HG03108 (cell line): ENCODE measurements at regions not wholly inside any gene's neighbourhood (a gene's known extent, or its start where the extent isn't known, plus 50 kb on each side); places are given as distances from the start of the nearest gene placed in this dataset.

Experiments used
- ATAC-seq: cut with Tn5 transposase; IDR thresholded peaks from one replicate; pipeline ENCODE4 v1.9.1; 2021; ENCODE audit warnings: moderate library complexity; ENCODE audit not compliant: unreplicated experiment

DNA sequence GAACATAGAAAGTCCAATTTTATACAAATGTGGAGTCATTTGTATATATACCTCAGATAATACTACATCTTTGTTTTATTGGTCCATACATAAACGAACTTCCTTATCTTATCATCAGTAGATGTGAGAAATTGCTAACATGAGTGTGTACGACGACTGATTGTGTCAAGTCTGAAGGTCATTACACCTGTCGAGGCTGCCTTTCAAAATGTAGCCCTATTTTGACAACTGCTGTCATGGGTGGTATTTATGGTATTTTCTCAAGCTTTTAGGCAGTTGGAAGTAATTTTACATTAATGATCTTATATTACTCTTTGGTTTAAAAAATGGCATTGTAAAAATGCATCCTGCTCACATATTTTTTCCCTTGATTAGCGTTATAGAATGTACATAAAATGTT, 183.7 kb upstream of the DNAJC19 start:
- no peak for ATAC-seq

DNA sequence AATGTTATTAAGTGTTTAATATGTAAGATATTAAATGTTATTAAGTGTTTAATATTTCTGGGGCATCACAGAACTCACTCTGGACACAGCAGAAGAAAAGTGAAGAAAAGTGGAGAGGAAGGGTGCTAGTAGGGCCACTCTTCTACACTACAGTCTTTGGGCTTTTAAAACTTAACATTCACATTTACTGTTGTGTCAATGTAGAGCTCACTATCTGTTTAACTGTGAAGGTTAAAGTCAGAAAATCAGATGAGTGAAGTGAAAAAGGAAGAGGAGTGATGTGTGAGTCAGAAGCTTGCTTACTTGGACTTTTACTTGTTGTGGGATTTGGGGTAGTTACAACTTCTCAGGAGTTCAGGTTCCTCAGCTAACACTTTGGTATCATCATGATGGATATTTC, 145.3 kb upstream of the DNAJC19 start:
- no peak for ATAC-seq

DNA sequence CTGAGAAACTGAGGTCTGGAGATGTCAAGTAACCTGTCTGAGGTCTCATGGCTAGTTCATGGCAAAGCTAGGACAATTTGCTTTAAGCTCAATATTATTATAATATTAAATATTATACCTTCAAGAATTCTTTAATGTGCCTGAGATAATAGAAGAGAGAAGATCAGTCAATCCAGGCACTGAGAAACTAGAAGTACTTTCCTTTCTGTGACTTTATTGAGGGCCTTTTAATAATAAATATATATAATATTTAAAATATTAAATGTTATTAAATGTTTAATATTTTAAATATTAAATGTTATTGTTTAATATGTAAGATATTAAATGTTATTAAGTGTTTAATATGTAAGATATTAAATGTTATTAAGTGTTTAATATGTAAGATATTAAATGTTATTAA, 144.3 kb upstream of the DNAJC19 start:
- no peak for ATAC-seq

DNA sequence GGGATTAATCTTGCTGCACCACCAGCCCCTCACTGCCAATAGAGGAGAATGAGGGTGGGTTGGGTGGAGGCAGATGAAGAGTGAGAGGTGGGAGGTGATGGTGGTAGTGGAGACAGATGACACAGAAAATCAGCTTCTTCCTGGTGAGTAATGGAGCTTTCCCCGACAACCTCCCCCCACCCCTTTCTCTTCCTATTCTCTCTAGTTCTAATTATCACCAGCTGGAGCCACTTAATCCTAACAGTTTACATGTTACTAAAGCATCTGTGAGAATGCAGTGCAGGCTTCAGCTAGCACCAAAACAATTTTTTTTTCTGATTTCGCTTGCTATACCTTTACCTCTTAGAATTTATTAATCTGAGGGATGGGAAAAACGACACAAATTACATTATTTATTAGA, 116.1 kb upstream of the DNAJC19 start:
- no peak for ATAC-seq

DNA sequence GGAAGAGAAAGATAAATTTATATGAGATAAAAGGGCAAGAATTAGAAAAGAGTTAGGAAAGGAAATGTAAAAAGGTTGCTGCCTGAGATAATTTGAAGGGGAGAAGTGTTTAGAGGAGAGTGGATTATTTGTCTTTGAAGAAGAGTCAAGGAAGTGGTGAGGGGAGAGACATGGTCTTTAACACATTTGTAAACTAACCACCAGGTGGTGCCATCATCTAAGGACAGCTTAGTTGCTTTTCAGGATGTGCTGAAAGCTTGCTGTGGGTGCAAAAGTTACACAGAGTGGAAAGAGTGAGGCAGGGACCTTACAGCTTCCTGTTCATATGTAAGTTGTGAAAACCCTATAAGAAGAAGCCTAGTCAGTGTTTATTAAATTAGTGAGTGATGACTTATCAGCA, 114.1 kb upstream of the DNAJC19 start:
- ATAC-seq: no peak

DNA sequence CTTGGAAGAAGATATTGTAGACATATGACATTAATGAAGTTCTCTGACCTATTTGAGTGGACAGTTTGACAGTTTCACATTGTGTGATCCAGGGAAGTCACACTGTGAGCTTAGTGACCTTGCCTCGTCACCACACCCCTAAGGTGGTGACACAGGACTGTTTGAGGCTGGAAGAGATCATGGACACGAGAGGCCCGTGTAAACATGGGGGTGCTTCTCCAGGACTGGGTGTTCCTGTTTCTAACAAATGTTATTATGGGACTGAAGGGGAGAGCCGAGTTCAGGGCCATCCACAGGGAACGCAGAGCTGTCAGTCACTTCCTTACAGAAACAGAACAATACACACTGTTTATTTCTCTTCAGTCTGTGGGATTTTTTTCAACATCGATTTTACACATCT, 96.5 kb upstream of the DNAJC19 start:
- ATAC-seq: no peak

DNA sequence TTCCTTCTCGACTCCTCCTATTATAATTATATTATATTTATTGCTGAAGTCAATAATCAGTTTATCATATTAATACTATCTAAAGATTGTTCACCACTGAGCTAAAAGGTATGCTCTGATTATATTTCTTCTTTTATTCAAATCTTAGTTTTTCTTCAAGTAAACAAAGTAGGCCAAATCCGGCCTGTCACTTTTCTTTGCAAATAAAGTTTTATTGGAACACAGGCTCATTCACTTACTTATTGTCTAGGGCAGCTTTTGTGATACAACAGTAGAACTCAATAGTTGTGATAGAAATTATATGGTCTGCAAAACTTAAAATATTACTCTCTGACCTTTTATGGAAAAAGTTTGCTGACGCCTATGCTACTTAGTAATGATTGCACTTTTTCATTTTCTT, 92.4 kb upstream of the DNAJC19 start:
- no peak for ATAC-seq

DNA sequence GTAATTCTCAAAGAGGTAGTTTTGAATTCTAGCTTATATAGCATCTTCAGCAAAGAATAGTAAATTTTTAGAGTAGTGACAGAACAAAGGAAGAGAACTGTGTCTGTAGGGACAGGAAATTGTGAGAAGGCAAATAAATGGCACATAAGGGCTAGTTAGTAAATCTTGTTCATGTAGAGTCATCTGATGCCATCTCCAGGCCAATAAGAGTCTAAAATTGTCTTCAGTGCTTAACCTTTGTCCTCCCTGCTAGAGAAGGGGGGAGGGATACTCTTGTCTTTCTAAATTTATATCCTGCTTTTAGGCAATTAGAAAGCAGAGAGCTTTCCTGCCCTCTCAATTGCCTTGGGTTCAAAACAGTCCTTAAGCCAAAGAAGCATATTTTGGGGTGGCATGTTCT, 87.0 kb upstream of the DNAJC19 start:
- no peak for ATAC-seq

DNA sequence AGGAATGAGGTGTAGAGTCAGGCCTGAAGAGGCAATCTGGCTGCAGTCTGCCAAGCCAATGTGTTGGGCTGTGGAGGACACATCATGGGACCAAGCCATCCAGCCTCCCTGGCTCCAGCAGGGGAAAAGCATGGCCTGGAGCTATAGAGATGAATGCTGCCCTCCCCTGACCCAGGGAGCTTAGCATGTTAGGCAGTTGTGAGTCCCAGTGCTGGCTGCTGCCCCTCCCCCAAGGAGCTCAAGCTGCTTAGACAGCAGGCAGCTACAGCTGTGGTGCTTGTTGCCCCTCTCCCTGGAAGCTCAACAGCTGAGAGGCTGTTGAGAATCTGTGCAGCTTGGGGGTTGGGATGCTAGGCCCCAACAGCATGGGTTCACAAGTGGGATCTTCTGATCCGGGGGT, 85.6 kb upstream of the DNAJC19 start:
- no peak for ATAC-seq

DNA sequence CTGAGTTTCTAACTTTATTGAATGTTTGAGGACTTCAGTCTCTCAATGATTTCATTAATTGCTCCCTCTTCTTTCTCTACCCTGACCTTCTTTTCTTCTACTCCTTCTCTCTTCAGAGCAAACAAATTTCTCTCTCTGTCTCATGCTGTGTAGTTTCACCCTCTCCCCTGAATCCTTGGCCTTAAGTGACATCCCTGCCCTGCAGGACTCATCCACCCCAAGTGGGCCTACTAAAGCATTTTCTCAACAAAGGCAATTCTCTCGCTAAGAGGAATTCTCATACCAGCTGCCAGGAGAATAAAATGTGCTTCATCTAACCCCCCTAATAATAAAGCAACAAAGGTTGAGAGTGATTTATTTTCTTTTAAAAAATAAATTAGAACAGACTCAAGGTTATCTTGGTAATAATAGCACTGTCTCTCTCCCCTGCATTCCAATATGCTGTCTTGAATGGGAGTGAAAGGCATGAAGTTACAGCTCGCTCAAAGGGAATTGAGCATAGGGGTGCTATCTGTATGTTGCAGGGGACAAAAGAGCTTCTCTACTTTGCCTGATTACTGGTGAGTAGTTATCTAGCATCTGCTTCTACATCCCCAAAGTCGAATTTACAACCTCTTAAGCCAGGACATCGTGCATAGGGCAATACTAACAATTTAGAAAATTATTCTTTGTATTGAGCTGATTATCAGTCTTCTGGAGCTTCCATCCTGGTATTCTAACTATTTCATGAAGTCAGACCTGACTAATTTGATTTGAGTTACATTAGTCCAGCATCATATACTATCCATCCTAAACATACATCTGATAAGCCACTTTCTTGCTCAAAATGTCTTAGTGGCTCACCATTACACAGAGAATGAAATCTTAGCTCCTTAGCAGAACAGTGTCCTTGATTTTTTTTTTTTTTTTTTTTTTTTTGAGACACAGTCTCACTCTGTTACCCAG, 76.9 kb upstream of the DNAJC19 start:
- no peak for ATAC-seq

DNA sequence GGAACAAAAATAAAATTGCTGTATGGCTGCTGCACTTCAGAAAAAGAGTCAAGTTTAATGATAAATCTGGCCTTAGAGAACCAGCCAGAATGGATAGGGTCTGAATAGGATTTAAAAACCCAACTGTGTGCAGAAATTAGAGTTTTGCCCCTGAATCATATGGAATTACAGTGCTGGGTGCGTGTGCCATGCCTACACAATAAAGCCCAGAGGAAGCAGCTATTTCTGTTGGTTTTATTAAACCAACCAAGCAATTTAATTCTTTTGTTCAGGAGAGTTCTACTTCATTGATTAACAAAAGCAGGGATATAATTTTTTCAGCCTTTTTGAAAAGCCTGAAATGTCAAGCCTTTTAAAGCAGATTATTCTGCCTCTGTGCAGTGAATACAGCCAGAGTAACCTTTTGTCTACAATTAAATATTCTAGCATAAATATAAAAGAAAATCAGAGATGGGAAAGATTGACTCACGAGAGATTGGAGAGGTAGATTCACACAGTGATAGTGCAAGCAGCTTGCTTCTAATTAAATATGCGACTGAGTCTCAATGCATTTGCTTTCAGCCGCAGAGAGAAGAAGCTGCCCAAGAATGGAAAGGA, 66.7 kb upstream of the DNAJC19 start:
- no peak for ATAC-seq

DNA sequence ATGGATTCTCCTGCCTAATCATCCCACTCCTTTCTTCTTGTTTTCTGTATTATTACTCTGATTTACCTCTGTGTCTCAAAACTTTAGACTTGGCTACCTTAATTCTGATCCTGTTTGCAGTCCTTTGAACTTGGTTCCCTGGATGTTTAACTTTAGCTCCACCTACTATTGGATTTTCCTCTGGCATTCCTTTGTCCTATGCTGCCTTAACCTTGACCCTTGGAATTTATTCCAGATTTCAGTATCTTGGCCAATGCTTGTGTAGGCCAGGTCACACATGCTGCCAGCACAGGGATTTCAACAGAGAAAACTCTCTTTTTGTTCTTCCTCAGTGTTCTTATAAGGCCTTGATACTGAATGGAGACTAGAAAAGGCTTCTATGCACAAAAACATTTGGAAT, 65.0 kb upstream of the DNAJC19 start:
- ATAC-seq: no peak

DNA sequence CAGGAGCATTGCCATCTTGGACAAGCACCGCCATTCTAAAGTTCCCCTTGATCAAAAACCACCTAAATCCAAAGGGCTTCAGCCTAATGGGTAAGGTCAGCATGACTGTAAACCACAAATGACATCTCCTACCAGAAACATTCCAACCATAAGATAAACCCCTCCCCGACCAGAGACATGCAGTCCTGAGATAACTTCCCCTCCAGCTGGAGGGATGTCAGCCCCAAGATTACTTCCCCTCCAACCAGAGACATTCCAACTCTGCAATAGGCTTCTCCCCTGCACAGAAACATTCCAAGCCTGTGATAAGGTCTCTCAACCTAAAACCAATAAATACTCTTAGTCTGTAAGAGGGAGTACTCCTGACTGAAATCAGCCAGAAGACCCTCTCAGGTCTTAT, 62.7 kb upstream of the DNAJC19 start:
- no peak for ATAC-seq

DNA sequence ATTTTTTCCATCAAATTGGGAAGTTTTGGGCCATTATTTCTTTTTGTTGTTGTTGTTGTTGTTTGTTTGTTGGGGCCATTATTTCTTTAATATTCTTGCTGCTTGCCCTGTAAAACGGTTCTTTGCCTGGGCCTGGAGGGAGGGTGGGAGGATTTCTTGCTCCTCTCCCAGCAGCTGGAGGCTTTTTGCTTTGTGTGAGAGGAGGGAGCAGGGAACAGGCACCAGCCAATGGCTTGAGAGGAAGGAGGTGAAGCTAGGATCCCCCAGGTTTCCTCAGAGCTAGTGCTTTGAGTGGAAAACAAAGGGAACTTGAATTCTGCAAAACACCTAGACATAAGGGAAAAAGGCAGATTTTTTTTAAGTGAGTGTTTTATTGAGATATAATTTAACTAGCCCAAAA, 61.2 kb upstream of the DNAJC19 start:
- no peak for ATAC-seq

DNA sequence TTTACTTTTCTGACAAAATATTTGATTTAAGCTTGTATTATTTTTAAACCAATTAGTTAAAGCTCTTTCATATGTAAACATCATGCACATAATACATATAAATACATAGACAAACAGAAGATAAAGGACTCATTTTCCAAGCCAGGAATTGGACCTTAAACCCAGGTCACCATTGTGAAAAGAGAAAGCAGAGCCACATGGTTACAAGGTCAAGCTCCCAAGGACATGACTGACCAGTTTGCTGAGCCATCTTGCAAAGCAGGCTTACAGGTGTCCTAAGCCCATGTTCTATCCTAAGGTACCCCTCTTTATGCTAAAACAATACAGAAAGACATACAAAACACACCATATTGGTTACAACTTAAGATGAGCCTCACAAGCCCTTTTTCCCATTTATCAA, 50.5 kb upstream of the DNAJC19 start:
- no peak for ATAC-seq
